ENCODE measurements at regions not wholly inside any gene's neighbourhood (a gene's known extent, or its start where the extent isn't known, plus 50 kb on each side); places are given as distances from the start of the nearest gene placed in this dataset.

GRCh38 chr4:100641336-100641735 lies 123.5 kb upstream of the EMCN start:
- Histone ChIP-seq H4K20me1 (ENCODE audit: insufficient read depth, low read length) (no peaks in the 10 kb centered on the region), H3K36me3 (ENCODE audit: insufficient read depth, low read length) (no peaks in the 10 kb centered on the region), H3K27me3 (ENCODE audit: insufficient read depth, low read length, poor library complexity) (no peaks in the 10 kb centered on the region), H3K4me1 (ENCODE audit: insufficient read depth, low read length) (no peaks in the 10 kb centered on the region), H3K4me3 (ENCODE audit: low read depth in 1 of 2, low read length in 2 of 2) (no peak overlapping the region), H3K27ac (ENCODE audit: low read length) (no peak overlapping the region), H3K4me2 (ENCODE audit: insufficient read depth, low read length) (no peak overlapping the region), H2AFZ (ENCODE audit: low read depth, low read length) (no peak overlapping the region), H3K9me3 (ENCODE audit: insufficient read depth, low read length, severe bottlenecking) (peaks cover 3% of the 10 kb centered on the region), H3K9ac (ENCODE audit: low read depth, low read length) (no peak overlapping the region), H3K79me2 (ENCODE audit: insufficient read depth, low read length) (no peaks in the 10 kb centered on the region)
- ATAC-seq (ENCODE audit: insufficient read depth, low read depth), result no peak
- TF ChIP-seq EZH2 (IDR thresholded peaks at IDR 0.05; ENCODE audit: borderline replicate concordance, low read depth, low read length, severe bottlenecking), result no peak
- no peak for TF ChIP-seq CTCF (IDR thresholded peaks at IDR 0.05; ENCODE audit: borderline replicate concordance, extremely low read depth, low read length, poor library complexity, severe bottlenecking)
- DNase-seq, result no peak

DNA sequence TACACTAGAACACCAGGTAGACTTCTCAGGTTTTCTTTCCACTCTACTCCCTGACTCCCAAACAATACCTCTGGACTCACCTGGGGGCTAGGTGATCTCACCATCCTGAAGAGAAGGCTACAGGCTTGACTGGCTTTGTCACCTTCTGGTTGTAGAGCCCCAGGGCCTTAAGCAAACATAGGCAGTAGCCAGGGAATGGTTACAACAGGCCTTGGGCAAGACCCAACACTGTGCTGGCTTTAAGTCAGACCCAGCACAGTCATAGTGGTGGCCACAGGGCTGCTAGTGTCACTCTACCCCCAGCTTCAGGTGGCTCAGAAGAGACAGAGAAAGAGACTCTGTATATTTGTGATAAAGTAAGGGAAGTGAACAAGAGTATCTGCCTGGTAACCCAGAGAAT lies 118.1 kb upstream of the EMCN start:
- DNase-seq, result no peak
- H4K20me1 ChIP-seq (ENCODE audit: insufficient read depth, low read length), result no peaks in the 10 kb centered on the region
- TF ChIP-seq EZH2 (IDR thresholded peaks at IDR 0.05; ENCODE audit: borderline replicate concordance, low read depth, low read length, severe bottlenecking), result no peak
- TF ChIP-seq CTCF (IDR thresholded peaks at IDR 0.05; ENCODE audit: borderline replicate concordance, extremely low read depth, low read length, poor library complexity, severe bottlenecking), result no peak
- no peaks in the 10 kb centered on the region for H3K4me1 ChIP-seq (ENCODE audit: insufficient read depth, low read length)
- H3K36me3 ChIP-seq (ENCODE audit: insufficient read depth, low read length), result no peaks in the 10 kb centered on the region
- H3K79me2 ChIP-seq (ENCODE audit: insufficient read depth, low read length), result no peaks in the 10 kb centered on the region
- H3K27me3 ChIP-seq (ENCODE audit: insufficient read depth, low read length, poor library complexity), result no peaks in the 10 kb centered on the region
- no peak overlapping the region for H3K9ac ChIP-seq (ENCODE audit: low read depth, low read length)
- no peak overlapping the region for H3K27ac ChIP-seq (ENCODE audit: low read length)
- no peak overlapping the region for H2AFZ ChIP-seq (ENCODE audit: low read depth, low read length)
- H3K4me3 ChIP-seq (ENCODE audit: low read depth in 1 of 2, low read length in 2 of 2), result no peak overlapping the region
- peaks cover 3% of the 10 kb centered on the region for H3K9me3 ChIP-seq (ENCODE audit: insufficient read depth, low read length, severe bottlenecking)
- no peak for ATAC-seq (ENCODE audit: insufficient read depth, low read depth)
- H3K4me2 ChIP-seq (ENCODE audit: insufficient read depth, low read length), result no peak overlapping the region

DNA sequence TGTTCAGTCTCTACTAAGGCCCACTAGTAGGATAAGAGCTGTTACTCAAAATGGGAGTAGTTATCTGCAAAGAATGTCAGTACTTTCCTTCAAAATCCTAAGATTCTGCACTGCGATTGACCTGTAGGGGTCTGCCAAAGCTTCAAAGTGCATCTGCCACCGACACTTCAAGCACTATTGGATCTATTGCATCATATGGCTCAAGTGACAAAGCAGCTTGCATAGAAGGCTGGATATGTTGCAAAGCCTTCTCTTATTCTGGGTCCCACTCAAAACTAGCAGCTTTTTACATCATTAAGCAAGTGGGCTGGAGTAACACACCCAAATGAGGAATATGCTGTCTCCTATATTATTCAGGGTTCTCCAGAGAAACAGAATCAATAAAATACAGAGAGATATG lies 115.4 kb upstream of the EMCN start:
- Histone ChIP-seq H4K20me1 (ENCODE audit: insufficient read depth, low read length) (no peaks in the 10 kb centered on the region), H3K4me3 (ENCODE audit: low read depth in 1 of 2, low read length in 2 of 2) (no peak overlapping the region), H3K79me2 (ENCODE audit: insufficient read depth, low read length) (no peaks in the 10 kb centered on the region), H3K4me2 (ENCODE audit: insufficient read depth, low read length) (no peak overlapping the region), H3K4me1 (ENCODE audit: insufficient read depth, low read length) (no peaks in the 10 kb centered on the region), H2AFZ (ENCODE audit: low read depth, low read length) (no peak overlapping the region), H3K9ac (ENCODE audit: low read depth, low read length) (no peak overlapping the region), H3K36me3 (ENCODE audit: insufficient read depth, low read length) (no peaks in the 10 kb centered on the region), H3K9me3 (ENCODE audit: insufficient read depth, low read length, severe bottlenecking) (no peaks in the 10 kb centered on the region), H3K27ac (ENCODE audit: low read length) (no peak overlapping the region), H3K27me3 (ENCODE audit: insufficient read depth, low read length, poor library complexity) (no peaks in the 10 kb centered on the region)
- ATAC-seq (ENCODE audit: insufficient read depth, low read depth) (no peak), DNase-seq (no peak)
- TF ChIP-seq EZH2 (IDR thresholded peaks at IDR 0.05; ENCODE audit: borderline replicate concordance, low read depth, low read length, severe bottlenecking) (no peak), CTCF (IDR thresholded peaks at IDR 0.05; ENCODE audit: borderline replicate concordance, extremely low read depth, low read length, poor library complexity, severe bottlenecking) (no peak)

DNA sequence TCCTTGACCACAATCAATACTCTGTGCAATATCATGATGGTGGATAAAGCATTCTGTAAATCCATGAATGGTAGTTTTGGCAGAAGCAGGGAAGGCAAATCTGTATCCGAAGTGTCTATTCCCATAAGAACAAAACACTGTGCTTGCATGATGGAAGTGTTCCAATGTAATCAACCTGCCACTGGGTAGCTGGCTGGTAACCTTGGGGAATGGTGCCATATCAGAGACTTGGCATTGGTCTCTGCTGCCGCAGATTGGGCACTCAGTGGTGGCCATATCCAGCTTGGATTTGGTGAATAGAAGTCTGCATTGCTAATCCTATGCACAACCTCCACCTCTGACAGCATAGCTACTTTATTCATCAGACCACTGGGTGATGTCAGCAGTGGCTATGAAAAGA lies 114.3 kb upstream of the EMCN start:
- Histone ChIP-seq H3K36me3 (ENCODE audit: insufficient read depth, low read length) (no peaks in the 10 kb centered on the region), H3K79me2 (ENCODE audit: insufficient read depth, low read length) (no peaks in the 10 kb centered on the region), H3K9ac (ENCODE audit: low read depth, low read length) (no peak overlapping the region), H3K9me3 (ENCODE audit: insufficient read depth, low read length, severe bottlenecking) (no peaks in the 10 kb centered on the region), H3K4me1 (ENCODE audit: insufficient read depth, low read length) (no peaks in the 10 kb centered on the region), H3K4me3 (ENCODE audit: low read depth in 1 of 2, low read length in 2 of 2) (no peak overlapping the region), H3K27ac (ENCODE audit: low read length) (no peak overlapping the region), H2AFZ (ENCODE audit: low read depth, low read length) (no peak overlapping the region), H3K27me3 (ENCODE audit: insufficient read depth, low read length, poor library complexity) (no peaks in the 10 kb centered on the region), H3K4me2 (ENCODE audit: insufficient read depth, low read length) (no peak overlapping the region), H4K20me1 (ENCODE audit: insufficient read depth, low read length) (no peaks in the 10 kb centered on the region)
- no peak for ATAC-seq (ENCODE audit: insufficient read depth, low read depth)
- TF ChIP-seq EZH2 (IDR thresholded peaks at IDR 0.05; ENCODE audit: borderline replicate concordance, low read depth, low read length, severe bottlenecking), result no peak
- TF ChIP-seq CTCF (IDR thresholded peaks at IDR 0.05; ENCODE audit: borderline replicate concordance, extremely low read depth, low read length, poor library complexity, severe bottlenecking), result no peak
- DNase-seq, result no peak
